HEK293 (cell line): ENCODE measurements at regions not wholly inside any gene's neighbourhood (a gene's known extent, or its start where the extent isn't known, plus 50 kb on each side); places are given as distances from the start of the nearest gene placed in this dataset.

ENCODE experiments used
- KLF16 ChIP-seq: fragments of 450-650 bp; formaldehyde crosslinking; IDR thresholded peaks from 2 replicates; pipeline ENCODE4 v1.5.1; 2017; ENCODE audit warnings: missing biosample characterization, missing genetic modification characterization
- MZF1 ChIP-seq: fragments of 450-650 bp; formaldehyde crosslinking; IDR thresholded peaks from 2 replicates; pipeline ENCODE4 v1.5.1; 2017; ENCODE audit warnings: missing biosample characterization, missing genetic modification characterization, borderline replicate concordance
- SP2 ChIP-seq: fragments of 450-650 bp; formaldehyde crosslinking; IDR thresholded peaks from 2 replicates; pipeline ENCODE4 v1.5.1; 2016; ENCODE audit warnings: missing biosample characterization, missing genetic modification characterization
- TRIM28 ChIP-seq: IDR thresholded peaks from 2 replicates; pipeline ENCODE4 v1.6.1; 2011; ENCODE audit warnings: low read length, control low read depth, borderline replicate concordance
- ZNF138 ChIP-seq: fragments of 450-650 bp; formaldehyde crosslinking; IDR thresholded peaks from 2 replicates; pipeline ENCODE4 v1.5.1; 2016; ENCODE audit warnings: missing biosample characterization, missing genetic modification characterization, borderline replicate concordance
- ZNF24 ChIP-seq: fragments of 450-650 bp; formaldehyde crosslinking; IDR thresholded peaks from 2 replicates; pipeline ENCODE4 v1.5.1; 2016; ENCODE audit warnings: missing biosample characterization, missing genetic modification characterization
- ZNF274 ChIP-seq, 2 experiments: fragments of 200-500 bp in 1 of 2; fragments of 450-650 bp in 1 of 2; sonication (Bioruptor generic) in 1 of 2; formaldehyde crosslinking in 1 of 2; IDR thresholded peaks; 2 replicates each; pipeline versions ENCODE4 v1.5.1 to v1.6.1; 2014 to 2016; ENCODE audit warnings: borderline replicate concordance in 1 of 2, inconsistent platforms in 1 of 2, low read length in 1 of 2, missing biosample characterization in 1 of 2, missing genetic modification characterization in 1 of 2
- ZNF302 ChIP-seq: fragments of 450-650 bp; formaldehyde crosslinking; IDR thresholded peaks from 2 replicates; pipeline ENCODE4 v1.5.1; 2016; ENCODE audit warnings: missing biosample characterization, missing genetic modification characterization, low read depth
- ZNF76 ChIP-seq: fragments of 450-650 bp; formaldehyde crosslinking; IDR thresholded peaks from 2 replicates; pipeline ENCODE4; 2016; ENCODE audit warnings: low read depth, missing biosample characterization, missing genetic modification characterization, borderline replicate concordance
- TF ChIP-seq, protein P1 (sequence below): fragments of 450-650 bp; formaldehyde crosslinking; IDR thresholded peaks from 2 replicates; pipeline ENCODE4 v1.5.1; 2016; ENCODE audit warnings: missing biosample characterization, missing genetic modification characterization
- TF ChIP-seq, protein P2 (sequence below): fragments of 450-650 bp; formaldehyde crosslinking; IDR thresholded peaks from 2 replicates; pipeline ENCODE4 v1.5.1; 2016; ENCODE audit warnings: missing biosample characterization, missing genetic modification characterization
- TF ChIP-seq, protein P3 (sequence below): fragments of 450-650 bp; formaldehyde crosslinking; IDR thresholded peaks from 2 replicates; pipeline ENCODE4 v1.5.1; 2016; ENCODE audit warnings: missing biosample characterization, missing genetic modification characterization
- TF ChIP-seq, protein P4 (sequence below): fragments of 450-650 bp; formaldehyde crosslinking; conservative IDR thresholded peaks from 2 replicates; pipeline ENCODE4 v1.5.1; 2016; ENCODE audit warnings: low read depth, missing biosample characterization, missing genetic modification characterization
- TF ChIP-seq, protein P5 (sequence below): fragments of 450-650 bp; formaldehyde crosslinking; optimal IDR thresholded peaks from 2 replicates; pipeline ENCODE3; 2016; ENCODE audit warnings: missing biosample characterization, mild to moderate bottlenecking, missing genetic modification characterization

DNA sequence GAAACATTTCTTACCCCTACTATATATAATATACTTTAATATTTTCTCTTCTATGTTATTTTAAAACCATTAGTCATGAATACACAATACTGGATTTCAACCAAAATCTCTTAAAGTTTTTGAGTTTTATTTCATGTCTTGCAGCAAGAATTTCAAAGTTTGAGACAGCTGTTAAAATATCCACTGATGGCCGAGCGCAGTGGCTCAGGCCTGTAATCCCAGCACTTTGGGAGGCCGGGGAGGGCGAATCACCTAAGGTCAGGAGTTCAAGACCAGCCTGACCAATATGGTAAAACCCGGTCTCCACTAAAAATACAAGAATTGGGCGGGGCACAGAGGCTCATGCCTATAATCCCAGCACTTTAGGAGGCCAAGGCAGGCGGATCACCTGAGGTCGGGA lies 59.7 kb upstream of the DAPK1 start:
- TF ChIP-seq MZF1 = no peak
- TF ChIP-seq, protein P1, sequence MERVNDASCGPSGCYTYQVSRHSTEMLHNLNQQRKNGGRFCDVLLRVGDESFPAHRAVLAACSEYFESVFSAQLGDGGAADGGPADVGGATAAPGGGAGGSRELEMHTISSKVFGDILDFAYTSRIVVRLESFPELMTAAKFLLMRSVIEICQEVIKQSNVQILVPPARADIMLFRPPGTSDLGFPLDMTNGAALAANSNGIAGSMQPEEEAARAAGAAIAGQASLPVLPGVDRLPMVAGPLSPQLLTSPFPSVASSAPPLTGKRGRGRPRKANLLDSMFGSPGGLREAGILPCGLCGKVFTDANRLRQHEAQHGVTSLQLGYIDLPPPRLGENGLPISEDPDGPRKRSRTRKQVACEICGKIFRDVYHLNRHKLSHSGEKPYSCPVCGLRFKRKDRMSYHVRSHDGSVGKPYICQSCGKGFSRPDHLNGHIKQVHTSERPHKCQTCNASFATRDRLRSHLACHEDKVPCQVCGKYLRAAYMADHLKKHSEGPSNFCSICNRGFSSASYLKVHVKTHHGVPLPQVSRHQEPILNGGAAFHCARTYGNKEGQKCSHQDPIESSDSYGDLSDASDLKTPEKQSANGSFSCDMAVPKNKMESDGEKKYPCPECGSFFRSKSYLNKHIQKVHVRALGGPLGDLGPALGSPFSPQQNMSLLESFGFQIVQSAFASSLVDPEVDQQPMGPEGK (tag by site-specific recombination) = no peak
- TF ChIP-seq, protein P2, sequence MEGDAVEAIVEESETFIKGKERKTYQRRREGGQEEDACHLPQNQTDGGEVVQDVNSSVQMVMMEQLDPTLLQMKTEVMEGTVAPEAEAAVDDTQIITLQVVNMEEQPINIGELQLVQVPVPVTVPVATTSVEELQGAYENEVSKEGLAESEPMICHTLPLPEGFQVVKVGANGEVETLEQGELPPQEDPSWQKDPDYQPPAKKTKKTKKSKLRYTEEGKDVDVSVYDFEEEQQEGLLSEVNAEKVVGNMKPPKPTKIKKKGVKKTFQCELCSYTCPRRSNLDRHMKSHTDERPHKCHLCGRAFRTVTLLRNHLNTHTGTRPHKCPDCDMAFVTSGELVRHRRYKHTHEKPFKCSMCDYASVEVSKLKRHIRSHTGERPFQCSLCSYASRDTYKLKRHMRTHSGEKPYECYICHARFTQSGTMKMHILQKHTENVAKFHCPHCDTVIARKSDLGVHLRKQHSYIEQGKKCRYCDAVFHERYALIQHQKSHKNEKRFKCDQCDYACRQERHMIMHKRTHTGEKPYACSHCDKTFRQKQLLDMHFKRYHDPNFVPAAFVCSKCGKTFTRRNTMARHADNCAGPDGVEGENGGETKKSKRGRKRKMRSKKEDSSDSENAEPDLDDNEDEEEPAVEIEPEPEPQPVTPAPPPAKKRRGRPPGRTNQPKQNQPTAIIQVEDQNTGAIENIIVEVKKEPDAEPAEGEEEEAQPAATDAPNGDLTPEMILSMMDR = no peak
- no peak for TF ChIP-seq ZNF302 (tag by site-specific recombination)
- TF ChIP-seq ZNF138 = no peak
- TF ChIP-seq TRIM28 = no peak
- no peak for TF ChIP-seq SP2 (tag by site-specific recombination)
- TF ChIP-seq ZNF274 (IDR thresholded peaks at IDR 0.05; ENCODE audit: low read length) = no peak
- TF ChIP-seq ZNF274 (tag by site-specific recombination; IDR thresholded peaks at IDR 0.05; ENCODE audit: borderline replicate concordance) = no peak
- no peak for TF ChIP-seq KLF16 (tag by site-specific recombination)
- TF ChIP-seq, protein P3, sequence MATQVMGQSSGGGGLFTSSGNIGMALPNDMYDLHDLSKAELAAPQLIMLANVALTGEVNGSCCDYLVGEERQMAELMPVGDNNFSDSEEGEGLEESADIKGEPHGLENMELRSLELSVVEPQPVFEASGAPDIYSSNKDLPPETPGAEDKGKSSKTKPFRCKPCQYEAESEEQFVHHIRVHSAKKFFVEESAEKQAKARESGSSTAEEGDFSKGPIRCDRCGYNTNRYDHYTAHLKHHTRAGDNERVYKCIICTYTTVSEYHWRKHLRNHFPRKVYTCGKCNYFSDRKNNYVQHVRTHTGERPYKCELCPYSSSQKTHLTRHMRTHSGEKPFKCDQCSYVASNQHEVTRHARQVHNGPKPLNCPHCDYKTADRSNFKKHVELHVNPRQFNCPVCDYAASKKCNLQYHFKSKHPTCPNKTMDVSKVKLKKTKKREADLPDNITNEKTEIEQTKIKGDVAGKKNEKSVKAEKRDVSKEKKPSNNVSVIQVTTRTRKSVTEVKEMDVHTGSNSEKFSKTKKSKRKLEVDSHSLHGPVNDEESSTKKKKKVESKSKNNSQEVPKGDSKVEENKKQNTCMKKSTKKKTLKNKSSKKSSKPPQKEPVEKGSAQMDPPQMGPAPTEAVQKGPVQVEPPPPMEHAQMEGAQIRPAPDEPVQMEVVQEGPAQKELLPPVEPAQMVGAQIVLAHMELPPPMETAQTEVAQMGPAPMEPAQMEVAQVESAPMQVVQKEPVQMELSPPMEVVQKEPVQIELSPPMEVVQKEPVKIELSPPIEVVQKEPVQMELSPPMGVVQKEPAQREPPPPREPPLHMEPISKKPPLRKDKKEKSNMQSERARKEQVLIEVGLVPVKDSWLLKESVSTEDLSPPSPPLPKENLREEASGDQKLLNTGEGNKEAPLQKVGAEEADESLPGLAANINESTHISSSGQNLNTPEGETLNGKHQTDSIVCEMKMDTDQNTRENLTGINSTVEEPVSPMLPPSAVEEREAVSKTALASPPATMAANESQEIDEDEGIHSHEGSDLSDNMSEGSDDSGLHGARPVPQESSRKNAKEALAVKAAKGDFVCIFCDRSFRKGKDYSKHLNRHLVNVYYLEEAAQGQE = no peak
- no peak for TF ChIP-seq ZNF24 (tag by site-specific recombination)
- TF ChIP-seq, protein P4, sequence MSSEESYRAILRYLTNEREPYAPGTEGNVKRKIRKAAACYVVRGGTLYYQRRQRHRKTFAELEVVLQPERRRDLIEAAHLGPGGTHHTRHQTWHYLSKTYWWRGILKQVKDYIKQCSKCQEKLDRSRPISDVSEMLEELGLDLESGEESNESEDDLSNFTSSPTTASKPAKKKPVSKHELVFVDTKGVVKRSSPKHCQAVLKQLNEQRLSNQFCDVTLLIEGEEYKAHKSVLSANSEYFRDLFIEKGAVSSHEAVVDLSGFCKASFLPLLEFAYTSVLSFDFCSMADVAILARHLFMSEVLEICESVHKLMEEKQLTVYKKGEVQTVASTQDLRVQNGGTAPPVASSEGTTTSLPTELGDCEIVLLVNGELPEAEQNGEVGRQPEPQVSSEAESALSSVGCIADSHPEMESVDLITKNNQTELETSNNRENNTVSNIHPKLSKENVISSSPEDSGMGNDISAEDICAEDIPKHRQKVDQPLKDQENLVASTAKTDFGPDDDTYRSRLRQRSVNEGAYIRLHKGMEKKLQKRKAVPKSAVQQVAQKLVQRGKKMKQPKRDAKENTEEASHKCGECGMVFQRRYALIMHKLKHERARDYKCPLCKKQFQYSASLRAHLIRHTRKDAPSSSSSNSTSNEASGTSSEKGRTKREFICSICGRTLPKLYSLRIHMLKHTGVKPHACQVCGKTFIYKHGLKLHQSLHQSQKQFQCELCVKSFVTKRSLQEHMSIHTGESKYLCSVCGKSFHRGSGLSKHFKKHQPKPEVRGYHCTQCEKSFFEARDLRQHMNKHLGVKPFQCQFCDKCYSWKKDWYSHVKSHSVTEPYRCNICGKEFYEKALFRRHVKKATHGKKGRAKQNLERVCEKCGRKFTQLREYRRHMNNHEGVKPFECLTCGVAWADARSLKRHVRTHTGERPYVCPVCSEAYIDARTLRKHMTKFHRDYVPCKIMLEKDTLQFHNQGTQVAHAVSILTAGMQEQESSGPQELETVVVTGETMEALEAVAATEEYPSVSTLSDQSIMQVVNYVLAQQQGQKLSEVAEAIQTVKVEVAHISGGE (tag by site-specific recombination) = no peak
- no peak for TF ChIP-seq ZNF76
- TF ChIP-seq, protein P5, sequence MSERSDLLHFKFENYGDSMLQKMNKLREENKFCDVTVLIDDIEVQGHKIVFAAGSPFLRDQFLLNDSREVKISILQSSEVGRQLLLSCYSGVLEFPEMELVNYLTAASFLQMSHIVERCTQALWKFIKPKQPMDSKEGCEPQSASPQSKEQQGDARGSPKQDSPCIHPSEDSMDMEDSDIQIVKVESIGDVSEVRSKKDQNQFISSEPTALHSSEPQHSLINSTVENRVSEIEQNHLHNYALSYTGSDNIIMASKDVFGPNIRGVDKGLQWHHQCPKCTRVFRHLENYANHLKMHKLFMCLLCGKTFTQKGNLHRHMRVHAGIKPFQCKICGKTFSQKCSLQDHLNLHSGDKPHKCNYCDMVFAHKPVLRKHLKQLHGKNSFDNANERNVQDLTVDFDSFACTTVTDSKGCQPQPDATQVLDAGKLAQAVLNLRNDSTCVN (tag by site-specific recombination) = no peak
